AG09319 (cell line): ENCODE measurements at regions not wholly inside any gene's neighbourhood (a gene's known extent, or its start where the extent isn't known, plus 50 kb on each side); places are given as distances from the start of the nearest gene placed in this dataset.

ENCODE experiments used
- DNase-seq: peaks from one replicate; pipeline ENCODE4 v3.0.0-alpha.2; 2010; ENCODE audit warnings: low read depth; ENCODE audit errors: extremely low read depth
- TF ChIP-seq, protein P1 (sequence below): IDR thresholded peaks from 2 replicates; pipeline ENCODE4 v1.5.1; 2011; ENCODE audit warnings: low read depth, mild to moderate bottlenecking, inconsistent platforms, low read length, moderate library complexity

DNA sequence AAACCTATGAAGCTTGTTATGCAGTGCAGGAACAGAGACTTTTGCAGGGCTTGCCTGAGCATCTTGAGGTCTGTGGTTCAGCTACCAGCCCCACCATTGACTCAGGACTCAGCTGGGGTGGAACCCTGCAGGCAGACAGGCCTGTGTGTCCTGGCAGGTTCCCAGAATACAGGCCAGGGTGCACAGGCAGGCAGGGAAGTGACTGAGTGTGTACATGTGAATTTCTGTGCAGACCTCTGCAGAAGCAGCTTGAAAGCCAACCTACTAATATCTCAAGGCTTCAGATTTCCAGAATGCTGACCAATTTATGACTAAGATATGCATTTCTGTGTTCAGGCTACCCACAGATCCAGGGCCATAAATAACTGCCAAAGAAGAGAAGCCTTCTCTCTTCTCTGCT lies 254.4 kb downstream of the DLEU7 start:
- TF ChIP-seq, protein P1, sequence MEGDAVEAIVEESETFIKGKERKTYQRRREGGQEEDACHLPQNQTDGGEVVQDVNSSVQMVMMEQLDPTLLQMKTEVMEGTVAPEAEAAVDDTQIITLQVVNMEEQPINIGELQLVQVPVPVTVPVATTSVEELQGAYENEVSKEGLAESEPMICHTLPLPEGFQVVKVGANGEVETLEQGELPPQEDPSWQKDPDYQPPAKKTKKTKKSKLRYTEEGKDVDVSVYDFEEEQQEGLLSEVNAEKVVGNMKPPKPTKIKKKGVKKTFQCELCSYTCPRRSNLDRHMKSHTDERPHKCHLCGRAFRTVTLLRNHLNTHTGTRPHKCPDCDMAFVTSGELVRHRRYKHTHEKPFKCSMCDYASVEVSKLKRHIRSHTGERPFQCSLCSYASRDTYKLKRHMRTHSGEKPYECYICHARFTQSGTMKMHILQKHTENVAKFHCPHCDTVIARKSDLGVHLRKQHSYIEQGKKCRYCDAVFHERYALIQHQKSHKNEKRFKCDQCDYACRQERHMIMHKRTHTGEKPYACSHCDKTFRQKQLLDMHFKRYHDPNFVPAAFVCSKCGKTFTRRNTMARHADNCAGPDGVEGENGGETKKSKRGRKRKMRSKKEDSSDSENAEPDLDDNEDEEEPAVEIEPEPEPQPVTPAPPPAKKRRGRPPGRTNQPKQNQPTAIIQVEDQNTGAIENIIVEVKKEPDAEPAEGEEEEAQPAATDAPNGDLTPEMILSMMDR = no peak
- peak; percentile 14 for DNase-seq

DNA sequence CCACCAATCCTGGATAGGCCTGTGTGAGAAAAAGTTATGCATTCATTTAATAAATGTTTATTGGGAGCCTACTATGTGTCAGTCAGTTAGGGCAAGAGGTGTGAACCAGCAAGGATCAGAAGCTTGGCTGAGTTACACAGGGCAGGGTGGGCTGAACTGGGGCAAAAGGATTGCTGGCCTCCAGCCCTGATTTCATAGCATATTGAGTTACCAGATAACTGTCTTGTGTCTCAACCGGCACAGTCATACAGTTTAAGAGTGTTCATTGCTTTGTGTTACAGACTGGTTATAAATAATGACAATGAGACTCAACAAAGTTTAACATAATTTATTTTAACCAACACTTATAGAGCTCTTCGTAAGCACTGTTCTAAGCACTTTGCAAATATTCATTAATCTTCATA lies 253.8 kb downstream of the DLEU7 start:
- TF ChIP-seq, protein P1 = no peak
- DNase-seq = no peak

DNA sequence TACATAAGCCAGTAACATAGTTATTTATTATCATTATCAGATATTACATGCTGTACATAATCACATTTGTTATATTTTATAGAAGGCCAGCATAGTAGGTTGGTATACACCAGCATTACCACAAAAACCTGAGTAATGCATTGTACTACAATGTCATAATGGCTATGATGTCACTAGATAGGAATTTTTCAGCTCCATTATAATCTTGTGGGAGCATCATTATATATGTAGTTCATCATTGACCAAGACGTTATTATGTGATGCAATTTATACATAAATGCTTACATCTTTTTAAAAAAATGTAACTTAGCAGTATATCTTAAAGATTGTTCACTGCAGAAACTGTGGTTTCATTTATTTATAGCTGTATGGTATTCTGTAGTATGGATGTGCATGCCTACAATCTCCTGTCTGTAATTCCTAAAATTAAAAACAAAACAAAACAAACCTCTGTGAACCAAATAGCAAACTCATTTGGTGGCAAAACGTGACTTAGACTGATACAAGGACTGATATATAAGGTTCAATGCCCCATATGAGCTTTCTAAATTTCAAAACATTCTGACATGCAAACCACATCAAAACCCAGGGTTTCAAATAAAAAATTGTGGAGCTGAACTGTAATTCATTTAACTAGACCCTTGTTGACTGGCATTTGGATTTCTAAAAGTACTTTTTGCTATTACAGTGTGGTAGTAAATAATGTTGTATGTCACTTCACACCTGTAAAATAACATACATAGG lies 250.9 kb downstream of the DLEU7 start:
- TF ChIP-seq, protein P1 = no peak
- DNase-seq = no peak

DNA sequence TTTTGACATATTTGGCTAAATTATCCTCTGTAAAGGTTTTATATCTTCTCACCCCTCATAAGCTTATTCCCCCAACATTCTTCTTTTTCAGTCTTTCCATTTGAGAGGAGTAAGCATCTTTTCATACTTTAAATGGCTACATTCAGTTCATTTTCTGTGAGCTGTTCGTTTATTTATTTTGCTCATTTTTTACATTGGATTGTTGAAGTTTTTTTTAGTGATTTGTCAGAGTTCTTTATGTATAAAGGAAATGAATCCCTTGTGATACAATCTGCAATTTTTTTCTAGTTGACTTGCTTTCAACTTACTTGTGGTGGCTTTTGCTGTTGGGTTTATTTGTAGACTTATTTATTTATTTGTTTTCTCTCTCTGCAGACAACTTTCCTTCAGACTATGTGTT lies 250.3 kb downstream of the DLEU7 start:
- no peak for DNase-seq
- TF ChIP-seq, protein P1 = no peak

DNA sequence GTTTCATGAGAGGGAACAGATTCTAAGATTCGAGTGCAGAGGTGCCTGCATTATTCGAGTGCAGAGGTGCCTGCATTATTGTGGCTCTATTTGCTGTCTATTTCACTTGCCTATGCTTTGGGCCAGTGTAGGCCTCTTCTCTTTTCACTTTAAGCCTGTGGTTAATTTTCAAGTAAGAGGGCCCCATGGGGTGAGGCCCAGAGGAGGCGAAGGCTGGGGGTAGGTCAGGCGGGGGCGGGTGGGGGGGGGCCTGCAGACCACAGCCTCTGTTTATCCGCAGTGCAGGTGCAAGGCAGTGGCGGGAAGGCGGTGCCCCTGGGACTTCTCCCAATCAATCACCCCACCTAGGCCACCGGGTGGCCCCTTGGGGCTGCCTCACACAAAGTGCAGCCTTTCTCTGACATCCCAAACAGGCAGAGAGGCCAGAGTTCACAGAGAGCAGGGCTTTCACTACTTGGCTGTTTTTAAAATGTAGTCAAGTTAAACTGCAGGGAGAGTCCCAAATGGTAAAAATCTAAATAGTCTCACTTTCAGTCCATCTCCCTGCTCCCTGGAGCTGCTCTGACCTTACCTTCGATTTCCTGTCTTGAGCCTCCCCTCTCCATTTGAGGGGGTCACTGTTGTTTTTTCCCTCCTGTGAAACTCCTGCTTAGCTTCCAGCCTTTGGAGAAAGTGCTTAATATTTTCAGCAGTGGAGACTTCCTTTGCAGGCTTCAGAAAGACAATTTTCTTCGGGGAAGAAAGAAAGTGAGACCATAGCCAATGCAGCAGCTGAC lies 249.0 kb downstream of the DLEU7 start:
- no peak for DNase-seq
- TF ChIP-seq, protein P1 = no peak

DNA sequence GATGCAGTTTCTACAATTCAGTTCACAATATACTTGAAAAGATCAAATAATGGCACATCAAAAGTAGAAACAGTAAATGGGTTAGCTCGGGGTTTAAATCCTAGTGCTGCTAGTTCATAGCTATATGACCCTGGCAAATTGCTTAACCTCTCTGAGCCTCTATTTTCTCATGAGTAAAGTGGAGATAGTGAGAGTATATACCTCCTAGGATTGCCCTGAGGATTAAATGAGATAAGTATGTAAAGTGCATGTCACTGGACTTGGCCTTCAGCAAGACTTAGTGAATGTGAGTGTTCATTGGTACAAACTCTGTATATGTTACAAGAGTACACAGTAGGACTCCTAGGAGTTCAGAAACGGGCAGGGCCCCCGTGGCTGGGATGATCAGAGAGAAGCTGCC lies 248.3 kb downstream of the DLEU7 start:
- DNase-seq = no peak
- TF ChIP-seq, protein P1 = no peak

DNA sequence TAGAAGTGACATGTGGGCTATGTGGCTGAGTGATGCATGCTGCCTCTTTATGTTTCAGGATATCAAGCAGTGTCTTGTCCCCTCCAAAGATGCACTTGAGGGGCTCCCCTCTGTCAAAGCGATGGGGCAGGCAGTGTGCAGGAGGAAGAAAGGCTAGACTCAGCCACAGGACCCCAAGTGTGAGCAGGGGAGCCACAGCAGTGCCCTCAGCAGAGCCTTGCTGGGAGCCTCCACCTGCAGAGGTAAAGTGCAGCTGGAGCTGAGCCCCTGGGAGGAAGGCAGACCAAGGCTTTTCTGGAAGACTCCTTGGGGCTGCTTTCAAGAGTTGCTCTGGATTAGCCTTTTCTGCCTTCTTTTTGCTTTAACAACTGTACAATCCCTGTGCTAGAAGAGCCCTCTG lies 247.3 kb downstream of the DLEU7 start:
- no peak for DNase-seq
- TF ChIP-seq, protein P1 = no peak
